GM12865 (cell line): ENCODE measurements at regions not wholly inside any gene's neighbourhood (a gene's known extent, or its start where the extent isn't known, plus 50 kb on each side); places are given as distances from the start of the nearest gene placed in this dataset.

Source experiments
- DNase-seq: peaks from one replicate; pipeline ENCODE4 v3.0.0; 2010; ENCODE audit warnings: low read depth
- H3K4me3 ChIP-seq: 2 replicates; pipeline ENCODE4 v1.5.1; 2011; ENCODE audit warnings: mild to moderate bottlenecking, low read depth, low read length, control low read depth
- TF ChIP-seq, protein P1 (sequence below): IDR thresholded peaks from 2 replicates; pipeline ENCODE4 v1.5.1; 2011; ENCODE audit warnings: low read length, control low read depth, low read depth, inconsistent platforms; ENCODE audit not compliant: insufficient read depth; ENCODE audit errors: missing control alignments

DNA sequence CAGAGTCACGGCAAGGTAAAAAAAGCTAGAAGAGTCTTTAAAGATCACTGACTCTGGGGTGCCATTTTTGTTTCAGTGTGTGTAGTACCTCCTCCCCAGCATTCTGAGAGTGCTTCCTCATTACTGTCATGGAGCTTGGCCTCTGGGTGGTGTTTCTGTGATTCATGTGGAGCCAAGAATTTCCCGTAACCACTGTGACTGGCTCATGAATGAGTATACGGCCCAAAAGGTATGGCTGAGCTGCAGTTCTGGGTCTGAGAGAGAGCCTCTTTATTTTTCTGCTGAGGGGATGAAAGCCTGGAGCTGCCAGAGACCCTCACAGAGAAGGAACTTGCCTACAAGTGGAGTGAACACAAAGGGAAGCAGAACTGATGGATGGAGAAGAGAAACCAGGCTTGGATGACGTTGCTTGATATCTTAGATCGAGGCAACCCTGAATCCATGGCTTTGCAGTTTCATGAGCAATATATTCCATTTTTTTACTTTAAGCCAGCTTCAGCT is 85.6 kb downstream of the PTTG1 start:
- TF ChIP-seq, protein P1, sequence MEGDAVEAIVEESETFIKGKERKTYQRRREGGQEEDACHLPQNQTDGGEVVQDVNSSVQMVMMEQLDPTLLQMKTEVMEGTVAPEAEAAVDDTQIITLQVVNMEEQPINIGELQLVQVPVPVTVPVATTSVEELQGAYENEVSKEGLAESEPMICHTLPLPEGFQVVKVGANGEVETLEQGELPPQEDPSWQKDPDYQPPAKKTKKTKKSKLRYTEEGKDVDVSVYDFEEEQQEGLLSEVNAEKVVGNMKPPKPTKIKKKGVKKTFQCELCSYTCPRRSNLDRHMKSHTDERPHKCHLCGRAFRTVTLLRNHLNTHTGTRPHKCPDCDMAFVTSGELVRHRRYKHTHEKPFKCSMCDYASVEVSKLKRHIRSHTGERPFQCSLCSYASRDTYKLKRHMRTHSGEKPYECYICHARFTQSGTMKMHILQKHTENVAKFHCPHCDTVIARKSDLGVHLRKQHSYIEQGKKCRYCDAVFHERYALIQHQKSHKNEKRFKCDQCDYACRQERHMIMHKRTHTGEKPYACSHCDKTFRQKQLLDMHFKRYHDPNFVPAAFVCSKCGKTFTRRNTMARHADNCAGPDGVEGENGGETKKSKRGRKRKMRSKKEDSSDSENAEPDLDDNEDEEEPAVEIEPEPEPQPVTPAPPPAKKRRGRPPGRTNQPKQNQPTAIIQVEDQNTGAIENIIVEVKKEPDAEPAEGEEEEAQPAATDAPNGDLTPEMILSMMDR, result no peak
- peak; percentile 51 for DNase-seq
- no peak overlapping the region for H3K4me3 ChIP-seq

DNA sequence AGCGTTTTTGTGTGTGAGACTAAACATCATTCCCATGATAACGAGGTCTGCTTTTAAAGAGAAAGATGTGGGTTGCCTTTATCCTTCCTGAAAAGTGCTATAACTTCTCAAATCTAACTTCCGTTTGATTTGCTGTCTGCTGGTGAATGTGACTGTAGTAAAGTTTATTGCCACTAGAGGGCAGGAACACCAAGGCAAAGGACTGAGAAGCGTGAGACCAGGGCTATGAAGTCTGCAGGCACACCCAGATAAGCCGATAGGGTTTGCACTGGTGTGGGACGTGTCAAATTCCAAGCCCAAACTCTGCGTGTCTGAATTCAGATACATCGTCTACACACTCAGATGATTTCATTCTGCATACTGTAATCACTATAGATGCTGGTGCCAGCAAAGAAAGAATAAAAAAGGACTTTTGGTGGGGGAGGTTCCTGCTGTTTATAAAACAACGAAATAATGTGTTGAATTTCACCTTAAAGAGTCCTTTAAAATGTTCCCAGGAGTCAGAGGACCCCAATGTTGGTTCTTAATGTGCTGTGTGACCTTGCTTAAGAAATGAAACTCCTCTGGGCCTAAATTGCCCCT is 87.2 kb downstream of the PTTG1 start:
- peak; percentile 91 for DNase-seq
- no peak overlapping the region for H3K4me3 ChIP-seq
- TF ChIP-seq, protein P1, result peak; percentile 80

DNA sequence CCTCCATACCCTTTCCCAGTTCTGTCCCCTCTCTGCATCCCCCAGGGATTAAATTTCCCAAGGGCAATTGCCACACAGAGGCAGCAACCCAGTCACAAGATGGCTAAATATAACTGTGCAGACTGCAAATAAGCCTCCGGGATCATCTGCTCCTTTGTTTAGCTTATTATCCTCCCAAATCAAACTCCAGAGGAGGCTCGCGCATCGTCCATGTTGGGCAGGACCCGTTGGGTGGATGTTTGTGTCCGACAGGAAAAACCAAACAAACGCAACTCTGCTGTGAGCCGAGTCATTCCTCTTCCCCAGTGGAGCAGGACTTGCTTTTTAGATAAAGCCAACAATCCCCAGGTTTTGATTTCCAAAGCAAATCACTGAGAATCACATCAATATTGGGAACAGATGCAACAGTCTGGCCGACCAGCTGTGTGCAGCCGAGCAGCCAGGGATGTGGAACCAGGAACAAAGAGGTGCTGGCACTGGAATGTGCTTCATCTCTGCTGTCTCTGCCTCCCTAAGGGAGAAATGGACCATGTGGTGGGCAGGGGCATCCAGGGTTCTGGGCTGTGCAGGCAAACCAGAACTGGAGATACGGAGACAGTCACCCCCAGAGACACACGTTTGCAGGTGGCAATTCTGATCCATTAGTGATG is 89.8 kb downstream of the PTTG1 start:
- no peak overlapping the region for H3K4me3 ChIP-seq
- DNase-seq, result no peak
- TF ChIP-seq, protein P1, result no peak
